ENCODE measurements at regions not wholly inside any gene's neighbourhood (a gene's known extent, or its start where the extent isn't known, plus 50 kb on each side); places are given as distances from the start of the nearest gene placed in this dataset.

DNA sequence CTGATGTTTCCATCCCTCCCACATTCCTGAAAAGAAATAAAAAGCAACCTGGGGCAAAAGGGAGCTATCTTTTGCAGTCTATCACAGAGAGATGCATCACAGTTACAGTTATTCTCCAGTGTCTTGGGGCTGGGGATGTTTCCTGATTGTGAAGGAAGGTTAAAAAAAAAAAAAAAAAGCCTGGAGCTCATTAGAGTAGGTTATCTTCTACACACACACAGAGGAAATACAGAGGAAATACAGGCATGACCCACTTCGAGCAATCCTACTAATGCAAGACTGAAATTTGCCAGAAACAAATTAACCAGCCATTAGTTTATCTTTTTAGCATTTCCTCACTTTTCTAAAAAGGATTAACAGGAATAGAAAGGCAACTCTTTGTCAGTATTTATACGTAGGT is 89.4 kb upstream of the CLMP start:
- TF ChIP-seq CTCF (IDR thresholded peaks at IDR 0.05; ENCODE audit: low read depth, low read length) (no peak), MYC (IDR thresholded peaks at IDR 0.05; ENCODE audit: low read depth, low read length) (no peak)

All from NB4 (cell line).